Body of pancreas (tissue), 4 donors: ENCODE measurements at regions not wholly inside any gene's neighbourhood (a gene's known extent, or its start where the extent isn't known, plus 50 kb on each side); places are given as distances from the start of the nearest gene placed in this dataset.

Experiments used
- CTCF ChIP-seq, 7 experiments: fragments of 450-650 bp in 4 of 7; fragments of 200-600 bp in 3 of 7; sonication (generic) in 3 of 7; IDR thresholded peaks; one replicate each; pipeline ENCODE4 v1.5.1; 2016 to 2019; ENCODE audit warnings: antibody characterized with exemption in 7 of 7
- POLR2A ChIP-seq, 3 donors: fragments of 450-650 bp; IDR thresholded peaks; one replicate each; pipeline ENCODE4 v1.6.1; 2016; ENCODE audit warnings: antibody characterized with exemption in 3 of 3, mild to moderate bottlenecking in 2 of 3

- TF ChIP-seq CTCF (IDR thresholded peaks at IDR 0.05) (no peak), POLR2A (IDR thresholded peaks at IDR 0.05) (no peak)
Observed at GRCh38 chr4:123876671-123877101, 480.1 kb downstream of the SPRY1 start.
